ENCODE measurements at regions not wholly inside any gene's neighbourhood (a gene's known extent, or its start where the extent isn't known, plus 50 kb on each side); places are given as distances from the start of the nearest gene placed in this dataset.

GRCh38 chr5:34510002-34510401 is 146.1 kb upstream of the RAI14 start:
- no peak for DNase-seq

- DNase-seq: no peak
Measured at GRCh38 chr5:34511063-34511462, 145.1 kb upstream of the RAI14 start.

DNA sequence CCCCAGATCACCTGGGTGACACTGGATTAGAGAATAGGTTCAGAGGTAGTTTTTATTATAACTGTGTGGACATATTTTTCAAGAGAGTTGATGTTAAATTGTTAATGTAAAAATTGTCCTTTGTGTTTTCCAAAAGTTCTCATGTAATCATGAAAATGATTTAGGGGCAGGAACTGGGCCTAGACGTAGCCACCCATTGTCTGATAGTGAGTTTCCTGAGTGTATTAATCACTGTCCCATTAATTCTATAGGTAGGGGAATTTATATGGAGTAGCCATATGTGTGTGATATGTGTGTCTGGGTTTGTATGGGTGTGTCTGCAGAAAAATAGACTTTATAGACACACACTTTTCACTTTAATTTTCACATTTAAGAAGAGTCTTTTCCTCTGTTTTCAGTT is 144.6 kb upstream of the RAI14 start:
- no peak for DNase-seq

- DNase-seq: no peak
Measured at GRCh38 chr5:34511915-34512314, 144.2 kb upstream of the RAI14 start.

GRCh38 chr5:34516166-34516565 is 140.0 kb upstream of the RAI14 start:
- no peak for DNase-seq

- DNase-seq: no peak
Measured at GRCh38 chr5:34516686-34517085, 139.4 kb upstream of the RAI14 start.

GRCh38 chr5:34517249-34517648 is 138.9 kb upstream of the RAI14 start:
- DNase-seq: no peak

DNA sequence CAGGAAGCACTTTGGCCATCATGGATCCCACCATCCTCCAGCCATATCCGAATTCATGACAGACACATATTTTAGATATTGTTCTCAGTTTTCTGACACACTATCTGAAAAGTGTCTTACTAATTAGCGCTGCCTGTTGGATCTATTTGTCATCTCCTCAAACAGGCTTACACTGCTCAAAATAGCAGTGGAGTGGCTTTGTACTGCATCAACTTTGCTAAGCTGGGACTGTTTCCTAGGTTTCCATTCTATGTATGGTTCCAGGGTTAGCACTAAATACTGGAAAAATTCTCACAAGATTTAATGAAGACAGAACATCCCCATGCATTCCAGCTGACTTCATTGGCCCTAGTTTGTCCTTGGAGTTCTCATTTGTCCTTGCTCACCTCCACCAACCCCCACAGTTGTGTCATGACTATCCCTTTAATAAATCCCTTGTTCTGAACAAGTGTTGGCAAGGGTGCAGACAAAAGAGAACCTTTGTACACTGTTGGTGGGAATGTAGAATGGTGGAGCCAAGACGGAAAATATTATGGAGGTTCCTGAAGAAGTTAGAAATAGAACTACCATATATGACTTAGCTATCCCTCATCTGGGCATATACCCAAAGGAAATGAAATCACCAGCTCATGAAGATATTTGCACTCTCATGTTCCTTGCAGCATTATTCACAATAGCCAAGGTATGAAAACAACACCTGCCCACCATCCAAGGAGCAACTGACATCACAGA is 136.5 kb upstream of the RAI14 start:
- DNase-seq: no peak

DNA sequence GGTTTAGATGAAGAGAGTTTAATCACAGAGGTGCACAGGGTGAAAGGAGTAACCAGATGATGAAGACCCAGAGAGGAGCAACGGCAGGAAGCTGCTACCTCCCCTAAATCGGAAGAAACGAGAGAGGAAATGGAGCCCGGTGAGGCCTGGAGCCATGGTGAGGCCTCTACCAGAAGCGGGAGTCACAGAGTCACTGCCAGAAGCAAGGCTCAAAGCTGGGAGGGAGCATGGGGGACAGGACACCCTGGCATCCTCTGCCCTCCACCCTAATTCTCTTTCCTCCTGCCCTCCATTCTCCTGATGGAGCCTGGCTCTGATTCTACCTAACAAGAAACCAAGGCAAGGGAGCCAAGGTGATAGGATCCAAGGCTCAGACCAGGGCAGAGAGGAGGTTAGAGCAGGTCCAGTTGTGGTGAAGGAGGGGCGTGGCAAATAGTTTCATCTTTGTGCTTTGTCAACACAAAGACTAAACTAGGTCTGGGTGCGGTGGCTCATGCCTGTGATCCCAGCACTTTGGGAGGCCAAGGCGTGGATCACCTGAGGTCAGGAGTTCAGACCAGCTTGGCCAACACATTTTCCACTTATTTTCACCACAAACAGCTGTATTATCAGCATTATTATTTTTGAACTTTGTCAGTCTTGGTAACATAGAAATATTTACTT is 134.4 kb upstream of the RAI14 start:
- no peak for DNase-seq

DNA sequence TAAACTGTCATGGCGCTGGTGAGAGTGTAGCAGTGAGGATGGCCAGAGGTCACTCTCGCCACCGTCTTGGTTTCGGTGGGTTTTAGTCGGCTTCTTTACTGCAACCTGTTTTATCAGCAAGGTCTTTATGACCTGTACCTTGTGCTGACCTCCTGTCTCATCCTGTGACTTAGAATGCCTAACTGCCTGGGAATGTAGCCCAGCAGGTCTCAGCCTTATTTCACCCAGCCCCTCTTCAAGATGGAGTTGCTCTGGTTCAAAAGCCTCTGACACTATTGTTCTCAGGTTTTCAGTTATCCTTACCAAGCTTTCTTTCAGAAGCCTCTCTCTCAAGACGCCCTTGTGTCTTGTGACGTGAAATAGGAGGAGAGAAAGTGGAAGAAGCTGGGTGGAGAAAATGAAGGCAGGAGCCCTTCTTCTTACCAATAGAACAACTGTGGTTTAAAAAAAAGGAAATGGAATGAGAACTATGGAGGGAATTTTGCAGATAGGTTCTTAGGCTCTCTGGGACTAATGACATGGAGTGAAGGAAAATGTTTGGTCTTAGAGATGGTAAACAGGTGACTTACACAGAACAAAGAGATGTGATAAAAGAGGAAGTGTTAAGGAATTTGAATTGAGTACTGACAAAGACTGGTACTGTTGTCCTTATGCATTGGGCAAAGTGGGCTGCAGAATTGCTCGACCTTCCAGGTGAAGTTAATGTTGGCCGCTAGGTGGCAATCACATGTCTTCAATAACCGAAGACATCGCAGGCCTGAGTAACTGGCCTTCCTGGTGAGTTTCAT is 133.3 kb upstream of the RAI14 start:
- DNase-seq: peak; percentile 49 to 65

DNA sequence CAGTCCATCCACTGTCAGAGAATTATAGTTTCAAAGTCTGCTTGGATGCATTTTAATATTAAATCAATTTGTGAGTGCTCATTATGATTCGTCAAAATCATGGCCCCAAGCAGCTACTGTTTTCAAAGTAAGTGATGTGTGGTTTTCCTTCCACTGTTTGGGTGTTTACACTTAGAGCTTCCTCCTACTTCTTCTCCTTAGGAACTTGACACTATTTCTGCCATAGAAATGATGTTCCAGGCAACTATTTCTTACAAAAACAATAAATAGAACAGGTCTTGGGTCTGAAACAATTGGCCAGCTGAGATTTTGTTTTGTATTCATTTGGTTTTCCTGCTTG is 132.8 kb upstream of the RAI14 start:
- DNase-seq: no peak

GRCh38 chr5:34524123-34524522 is 132.0 kb upstream of the RAI14 start:
- no peak for DNase-seq

- no peak for DNase-seq
Measured at GRCh38 chr5:34525761-34526160, 130.4 kb upstream of the RAI14 start.

DNA sequence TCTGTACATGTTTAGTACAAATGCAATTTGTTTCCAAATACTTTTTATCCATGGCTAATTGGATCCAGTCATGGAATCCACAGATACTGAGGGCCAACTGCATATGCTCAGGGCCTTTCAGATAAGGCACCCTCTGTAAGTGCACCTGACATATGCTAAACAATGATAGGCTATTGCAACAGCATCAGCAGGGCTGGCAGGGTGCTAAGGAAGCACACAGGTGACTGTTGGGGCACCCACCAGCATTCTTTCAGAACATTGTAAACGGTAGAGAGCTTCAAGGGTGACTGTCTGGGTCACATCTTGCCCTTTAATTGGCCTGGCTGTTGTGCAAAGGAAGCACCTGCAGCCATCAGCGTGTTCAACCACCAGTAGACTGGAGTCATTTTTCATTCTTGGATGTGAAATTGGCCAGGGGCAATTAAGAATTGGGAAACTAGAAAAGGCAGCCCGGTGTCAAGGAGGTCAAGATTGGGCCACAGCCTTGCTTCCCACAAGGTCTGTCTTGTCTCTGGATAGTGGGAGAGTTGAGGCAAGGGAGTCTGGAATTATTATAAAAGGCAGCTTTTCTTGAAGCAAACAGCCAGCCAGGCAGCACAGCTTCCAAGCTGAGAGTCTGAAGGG is 129.3 kb upstream of the RAI14 start:
- no peak for DNase-seq

DNA sequence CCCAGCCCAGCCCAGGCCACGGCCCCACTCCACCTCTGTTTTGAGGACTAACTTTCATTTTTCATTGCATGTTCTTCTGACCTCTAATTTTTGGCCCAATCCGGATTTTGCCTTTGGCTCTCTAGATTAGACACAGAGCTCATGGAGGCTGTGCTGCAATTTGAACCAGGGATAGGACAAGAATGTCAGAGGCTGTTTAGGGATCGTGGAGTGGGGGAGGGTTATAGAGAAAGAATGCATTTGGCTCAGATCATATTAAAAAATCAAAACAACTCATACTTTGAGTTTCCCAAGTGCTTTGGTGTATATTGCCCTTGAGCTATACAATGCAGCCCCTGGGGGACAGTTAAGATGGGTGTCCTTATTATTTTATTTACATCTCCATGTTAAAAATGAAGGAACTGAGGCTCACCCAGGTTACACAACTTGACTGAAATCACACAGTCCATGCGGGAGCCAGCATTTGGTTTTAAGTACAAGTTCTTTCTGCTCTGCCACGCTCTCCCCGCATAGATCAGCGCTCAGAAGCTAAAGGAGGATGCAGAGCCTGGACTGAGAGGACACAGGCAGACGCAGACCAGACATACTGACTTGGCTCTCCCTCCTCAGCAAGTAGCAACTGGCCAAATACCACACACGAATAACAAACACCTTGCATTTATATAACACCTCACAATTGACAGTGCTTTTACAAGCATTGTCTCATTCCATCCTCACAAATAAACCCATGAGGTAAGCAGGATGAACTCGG is 126.4 kb upstream of the RAI14 start:
- DNase-seq: no peak

DNA sequence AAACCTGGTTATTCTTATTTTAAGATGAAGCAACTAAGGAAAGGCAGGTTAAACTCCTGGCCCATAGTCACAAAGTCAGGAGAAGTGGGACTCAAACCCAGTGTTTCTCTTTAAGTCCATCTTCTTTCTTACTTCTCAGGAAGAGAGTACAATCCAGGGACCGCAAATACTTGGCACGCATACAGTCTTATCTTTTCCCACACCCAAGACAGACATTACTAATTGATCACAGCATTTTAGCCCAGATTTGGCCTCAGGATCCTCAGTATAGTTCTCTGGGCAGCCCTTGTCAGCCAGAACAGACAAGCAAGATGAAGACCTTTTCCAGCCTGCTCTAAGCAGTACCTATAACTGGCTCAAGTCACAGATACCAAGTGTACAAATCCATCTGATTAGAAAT is 125.5 kb upstream of the RAI14 start:
- no peak for DNase-seq

DNA sequence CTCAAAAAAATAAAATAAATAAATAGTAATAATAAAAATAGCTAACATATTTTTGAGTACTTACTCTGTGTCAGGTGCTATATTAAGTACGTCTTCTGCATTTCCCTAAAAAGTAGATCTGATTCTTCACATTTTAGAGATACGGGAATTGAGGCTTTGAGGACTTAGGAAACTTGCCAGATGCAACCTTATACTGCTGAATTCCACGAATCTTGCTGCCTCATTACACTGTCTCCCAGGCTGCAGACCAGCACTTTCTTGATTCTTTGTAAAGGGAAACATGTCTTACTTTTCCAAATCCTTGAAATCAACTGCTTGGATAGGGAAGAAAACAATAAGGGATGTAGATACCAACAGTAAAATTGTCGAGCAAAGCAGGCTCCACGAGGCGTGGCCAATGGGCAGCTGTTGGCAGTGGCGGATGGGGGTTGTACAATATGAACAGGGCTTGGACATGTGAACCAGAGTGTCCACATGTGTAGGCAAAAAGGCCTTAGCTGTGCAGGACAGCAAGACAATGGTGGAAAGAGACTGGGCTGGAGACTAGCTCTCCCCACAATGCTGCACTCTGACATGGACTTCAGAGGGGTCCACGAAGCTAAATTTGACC is 124.3 kb upstream of the RAI14 start:
- DNase-seq: no peak

- DNase-seq: no peak
Measured at GRCh38 chr5:34533582-34534522, 122.3 kb upstream of the RAI14 start.

- no peak for DNase-seq
Measured at GRCh38 chr5:34534523-34535103, 121.5 kb upstream of the RAI14 start.

- no peak for DNase-seq
Measured at GRCh38 chr5:34535433-34535832, 120.7 kb upstream of the RAI14 start.
